SK-N-SH treated with all-trans-retinoic acid at 6 μM for 48 hours (cell line): ENCODE measurements at regions not wholly inside any gene's neighbourhood (a gene's known extent, or its start where the extent isn't known, plus 50 kb on each side); places are given as distances from the start of the nearest gene placed in this dataset.

Experiments
- ATAC-seq: fragments of 200-7000 bp; cut with Tn5 transposase; 3 replicates; pipeline ENCODE4 v1.9.1; 2020; ENCODE audit warnings: mild to moderate bottlenecking, moderate library complexity
- ARNTL ChIP-seq: fragments of 450-650 bp; formaldehyde crosslinking; IDR thresholded peaks from 2 replicates; pipeline ENCODE4 v1.5.0; 2020; ENCODE audit warnings: low read depth, mild to moderate bottlenecking, moderate library complexity, borderline replicate concordance
- BACH2 ChIP-seq: fragments of 250-450 bp; sonication (Bioruptor Pico); IDR thresholded peaks from 2 replicates; pipeline ENCODE4 v1.9.0; 2021; ENCODE audit warnings: mild to moderate bottlenecking, borderline replicate concordance
- CREB5 ChIP-seq: fragments of 250-450 bp; sonication (Bioruptor Pico); IDR thresholded peaks from 2 replicates; pipeline ENCODE4 v1.5.1; 2020; ENCODE audit warnings: low read depth, mild to moderate bottlenecking, moderate library complexity
- CSDC2 ChIP-seq: fragments of 250-450 bp; sonication (Bioruptor Pico); IDR thresholded peaks from 2 replicates; pipeline ENCODE4 v1.5.0; 2020; ENCODE audit warnings: mild to moderate bottlenecking, moderate library complexity
- CSRNP3 ChIP-seq: fragments of 250-450 bp; sonication (Bioruptor Pico); IDR thresholded peaks from 2 replicates; pipeline ENCODE4 v1.5.1; 2021; ENCODE audit warnings: mild to moderate bottlenecking, moderate library complexity
- ESRRG ChIP-seq: fragments of 250-450 bp; sonication (Bioruptor Pico); IDR thresholded peaks from 2 replicates; pipeline ENCODE4 v1.6.1; 2021; ENCODE audit warnings: mild to moderate bottlenecking
- GLIS3 ChIP-seq: fragments of 250-450 bp; sonication (Bioruptor Pico); IDR thresholded peaks from 2 replicates; pipeline ENCODE4 v1.5.0; 2020; ENCODE audit warnings: mild to moderate bottlenecking, moderate library complexity
- ISL1 ChIP-seq: fragments of 250-450 bp; sonication (Bioruptor Pico); IDR thresholded peaks from 2 replicates; pipeline ENCODE4 v2.1.2; 2022; ENCODE audit warnings: mild to moderate bottlenecking, moderate library complexity
- POU6F1 ChIP-seq: fragments of 250-450 bp; sonication (Bioruptor Pico); IDR thresholded peaks from 2 replicates; pipeline ENCODE4 v1.8.0; 2021; ENCODE audit warnings: low read depth, mild to moderate bottlenecking, moderate library complexity, borderline replicate concordance
- PPARA ChIP-seq: fragments of 250-450 bp; sonication (Bioruptor Pico); IDR thresholded peaks from 2 replicates; pipeline ENCODE4 v1.5.0; 2020; ENCODE audit warnings: mild to moderate bottlenecking, borderline replicate concordance
- RARB ChIP-seq: fragments of 250-450 bp; sonication (Bioruptor Pico); IDR thresholded peaks from 2 replicates; pipeline ENCODE4 v1.8.0; 2021; ENCODE audit warnings: mild to moderate bottlenecking, moderate library complexity
- SNAI2 ChIP-seq: fragments of 250-450 bp; sonication (Bioruptor Pico); IDR thresholded peaks from 2 replicates; pipeline ENCODE4 v1.5.0; 2020; ENCODE audit warnings: mild to moderate bottlenecking, moderate library complexity
- TCF4 ChIP-seq: fragments of 250-450 bp; sonication (Bioruptor Pico); IDR thresholded peaks from 2 replicates; pipeline ENCODE4 v1.8.0; 2021; ENCODE audit warnings: mild to moderate bottlenecking, moderate library complexity, borderline replicate concordance
- TOX ChIP-seq: fragments of 250-450 bp; sonication (Bioruptor Pico); IDR thresholded peaks from 2 replicates; pipeline ENCODE4 v1.8.0; 2021; ENCODE audit warnings: mild to moderate bottlenecking, moderate library complexity, borderline replicate concordance
- TSHZ2 ChIP-seq: fragments of 250-450 bp; sonication (Bioruptor Pico); IDR thresholded peaks from 2 replicates; pipeline ENCODE4 v1.5.0; 2020; ENCODE audit warnings: mild to moderate bottlenecking, moderate library complexity
- ZC3H10 ChIP-seq: fragments of 250-450 bp; sonication (Bioruptor Pico); IDR thresholded peaks from 2 replicates; pipeline ENCODE4 v1.5.1; 2021; ENCODE audit warnings: mild to moderate bottlenecking, moderate library complexity
- ZFP3 ChIP-seq: fragments of 250-450 bp; sonication (Bioruptor Pico); IDR thresholded peaks from 2 replicates; pipeline ENCODE4 v1.5.0; 2020; ENCODE audit warnings: mild to moderate bottlenecking, moderate library complexity
- ZFP30 ChIP-seq: fragments of 450-650 bp; formaldehyde crosslinking; IDR thresholded peaks from 2 replicates; pipeline ENCODE4 v1.5.0; 2022; ENCODE audit warnings: mild to moderate bottlenecking, moderate library complexity
- ZNF565 ChIP-seq: fragments of 450-650 bp; formaldehyde crosslinking; conservative IDR thresholded peaks from 2 replicates; pipeline ENCODE4 v1.5.0; 2020; ENCODE audit warnings: low read depth, mild to moderate bottlenecking, moderate library complexity
- ZNF70 ChIP-seq: fragments of 450-650 bp; formaldehyde crosslinking; IDR thresholded peaks from 2 replicates; pipeline ENCODE4 v1.5.0; 2020; ENCODE audit warnings: mild to moderate bottlenecking, moderate library complexity

- TF ChIP-seq ZC3H10 (CRISPR knock-in tag) = no peak
- TF ChIP-seq ZFP30 (CRISPR knock-in tag) = no peak
- TF ChIP-seq POU6F1 = no peak
- TF ChIP-seq GLIS3 (CRISPR knock-in tag) = no peak
- ATAC-seq = no peak
Observed at GRCh38 chr20:18922898-18923297, 109.3 kb downstream of the SCP2D1 start.

GRCh38 chr20:18926965-18927364 lies 113.4 kb downstream of the SCP2D1 start:
- TF ChIP-seq CSRNP3 (CRISPR knock-in tag) (no peak), ZFP3 (CRISPR knock-in tag) (no peak), ZNF565 (CRISPR knock-in tag) (no peak), SNAI2 (CRISPR knock-in tag) (no peak), ISL1 (CRISPR knock-in tag) (no peak), TCF4 (CRISPR knock-in tag) (no peak), TOX (CRISPR knock-in tag) (no peak), ESRRG (CRISPR knock-in tag) (no peak), PPARA (CRISPR knock-in tag) (no peak), ZNF70 (no peak), CSDC2 (CRISPR knock-in tag) (no peak), POU6F1 (no peak), ZFP30 (CRISPR knock-in tag) (no peak), ARNTL (CRISPR knock-in tag) (no peak), CREB5 (CRISPR knock-in tag) (no peak), ZC3H10 (CRISPR knock-in tag) (no peak)
- ATAC-seq = no peak

- ATAC-seq = no peak
- TF ChIP-seq ZFP30 (CRISPR knock-in tag) (no peak), RARB (CRISPR knock-in tag) (no peak)
- TF ChIP-seq, all 23 proteins: peak for 0
Observed at GRCh38 chr20:18928626-18929025, 115.0 kb downstream of the SCP2D1 start.

- no peak for TF ChIP-seq TSHZ2 (CRISPR knock-in tag)
- TF ChIP-seq PPARA (CRISPR knock-in tag) = no peak
- TF ChIP-seq CSDC2 (CRISPR knock-in tag) = no peak
- TF ChIP-seq TOX (CRISPR knock-in tag) = no peak
- TF ChIP-seq ZFP30 (CRISPR knock-in tag) = no peak
- TF ChIP-seq CREB5 (CRISPR knock-in tag) = no peak
- TF ChIP-seq ZFP3 (CRISPR knock-in tag) = no peak
- TF ChIP-seq CSRNP3 (CRISPR knock-in tag) = no peak
- no peak for TF ChIP-seq SNAI2 (CRISPR knock-in tag)
- no peak for TF ChIP-seq TCF4 (CRISPR knock-in tag)
- no peak for TF ChIP-seq BACH2 (CRISPR knock-in tag)
- TF ChIP-seq, all 23 proteins: peak for 0
- ATAC-seq = no peak
Observed at GRCh38 chr20:18929800-18930199, 116.2 kb downstream of the SCP2D1 start.
